BLaER1 treated with 17β-estradiol and CSF1 and Interleukin-3, amounts not matched to agents 10 nM and 100 nM (cell line): ENCODE measurements at regions not wholly inside any gene's neighbourhood (a gene's known extent, or its start where the extent isn't known, plus 50 kb on each side); places are given as distances from the start of the nearest gene placed in this dataset.

ENCODE experiments used
- H3K27ac ChIP-seq, 11 experiments: shearing (Covaris generic); formaldehyde crosslinking; 2 replicates each; pipeline ENCODE4 v1.8.1; 2022
- H3K27me3 ChIP-seq, 11 experiments: shearing (Covaris generic); formaldehyde crosslinking; 2 replicates each; pipeline ENCODE4 v1.8.1; 2022
- H3K36me3 ChIP-seq, 11 experiments: shearing (Covaris generic); formaldehyde crosslinking; 2 replicates each; pipeline ENCODE4 v1.8.1; 2022
- H3K4me1 ChIP-seq, 10 experiments: shearing (Covaris generic); formaldehyde crosslinking; 2 replicates each; pipeline ENCODE4 v1.8.1; 2022
- H3K4me2 ChIP-seq, 11 experiments: shearing (Covaris generic); formaldehyde crosslinking; 2 replicates each; pipeline ENCODE4 v1.8.1; 2022
- H3K4me3 ChIP-seq, 10 experiments: shearing (Covaris generic); formaldehyde crosslinking; 2 replicates each; pipeline ENCODE4 v1.8.1; 2022
- H3K9ac ChIP-seq, 11 experiments: shearing (Covaris generic); formaldehyde crosslinking; 2 replicates each; pipeline ENCODE4 v1.8.1; 2022
- H3K9me3 ChIP-seq, 11 experiments: shearing (Covaris generic); formaldehyde crosslinking; replicated peaks in 1 of 11; 2 replicates each; pipeline ENCODE4 v1.8.1; 2022
- H4K20me1 ChIP-seq, 11 experiments: shearing (Covaris generic); formaldehyde crosslinking; 2 replicates each; pipeline ENCODE4 v1.8.1; 2022
- Cebpa-rat ChIP-seq, 11 experiments: shearing (Covaris generic); IDR thresholded peaks; 2 replicates each; pipeline ENCODE4 v1.8.1; 2022

- H3K4me2 ChIP-seq, result peak overlapping the region in 3 of 11 experiments; percentile 51 to 90 (median 86); a peak in 5 of 22 replicates
Observed at GRCh38 chr5:115458003-115458409, 86.6 kb downstream of the FEM1C start.

GRCh38 chr5:115457571-115457970, 87.0 kb downstream of the FEM1C start:
- H3K9me3 ChIP-seq, result no peaks in the 10 kb centered on the region
- no peak overlapping the region for H3K9ac ChIP-seq
- H3K4me2 ChIP-seq, result peak overlapping the region in 3 of 11 experiments; percentile 51 to 90 (median 86); a peak in 5 of 22 replicates
- no peak for TF ChIP-seq Cebpa-rat (IDR thresholded peaks at IDR 0.05)
- peak overlapping the region in 3 of 11 experiments; percentile 5 to 87 (median 78); a peak in 1 of 22 replicates for H3K27ac ChIP-seq
- H3K4me1 ChIP-seq, result peaks cover 0 to 100% (median 0%) of the 10 kb centered on the region in 10 experiments; a peak in 6 of 20 replicates
- no peak overlapping the region for H3K4me3 ChIP-seq
- H3K36me3 ChIP-seq, result no peaks in the 10 kb centered on the region
- no peaks in the 10 kb centered on the region for H4K20me1 ChIP-seq
- no peaks in the 10 kb centered on the region for H3K27me3 ChIP-seq

More at GRCh38 chr5:115458003-115458409, 86.6 kb downstream of the FEM1C start:
- Histone ChIP-seq H3K9ac (no peak overlapping the region), H4K20me1 (no peaks in the 10 kb centered on the region), H3K27me3 (no peaks in the 10 kb centered on the region), H3K4me1 (peaks cover 0 to 100% (median 0%) of the 10 kb centered on the region in 10 experiments; a peak in 6 of 20 replicates), H3K27ac (peak overlapping the region in 3 of 11 experiments; percentile 21 to 87 (median 78); a peak in 5 of 22 replicates), H3K9me3 (no peaks in the 10 kb centered on the region), H3K4me3 (no peak overlapping the region), H3K36me3 (no peaks in the 10 kb centered on the region)
- no peak for TF ChIP-seq Cebpa-rat (IDR thresholded peaks at IDR 0.05)

- H3K4me1 ChIP-seq, result peaks cover 0 to 100% (median 0%) of the 10 kb centered on the region in 10 experiments; a peak in 6 of 20 replicates
- H3K4me3 ChIP-seq, result no peak overlapping the region
- H3K4me2 ChIP-seq, result peak overlapping the region in 2 of 11 experiments; percentile 86 to 90; a peak in 4 of 22 replicates
- no peaks in the 10 kb centered on the region for H3K27me3 ChIP-seq
- no peaks in the 10 kb centered on the region for H3K9me3 ChIP-seq
- no peaks in the 10 kb centered on the region for H3K36me3 ChIP-seq
- no peak overlapping the region for H3K9ac ChIP-seq
- peak overlapping the region in 1 of 11 experiments; percentile 5; a peak in 1 of 22 replicates for H3K27ac ChIP-seq
- no peaks in the 10 kb centered on the region for H4K20me1 ChIP-seq
- no peak for TF ChIP-seq Cebpa-rat (IDR thresholded peaks at IDR 0.05)
Observed at GRCh38 chr5:115456539-115457040, 88.0 kb downstream of the FEM1C start.

GRCh38 chr5:115456056-115456455, 88.5 kb downstream of the FEM1C start:
- Histone ChIP-seq H3K9ac (no peak overlapping the region), H3K27me3 (no peaks in the 10 kb centered on the region), H3K27ac (peak overlapping the region in 2 of 11 experiments; percentile 46 to 52; a peak in 3 of 22 replicates), H3K4me2 (peak overlapping the region in 3 of 11 experiments; percentile 34 to 90 (median 86); a peak in 5 of 22 replicates), H3K4me1 (peaks cover 0 to 100% (median 0%) of the 10 kb centered on the region in 10 experiments; a peak in 6 of 20 replicates), H3K9me3 (no peaks in the 10 kb centered on the region), H4K20me1 (no peaks in the 10 kb centered on the region), H3K4me3 (no peak overlapping the region), H3K36me3 (no peaks in the 10 kb centered on the region)
- TF ChIP-seq Cebpa-rat (IDR thresholded peaks at IDR 0.05), result no peak

GRCh38 chr5:115455301-115455707, 89.3 kb downstream of the FEM1C start:
- Histone ChIP-seq H3K27me3 (no peaks in the 10 kb centered on the region), H4K20me1 (no peaks in the 10 kb centered on the region), H3K4me1 (peaks cover 0 to 100% (median 0%) of the 10 kb centered on the region in 10 experiments; a peak in 7 of 20 replicates), H3K9ac (no peak overlapping the region), H3K4me3 (no peak overlapping the region), H3K27ac (peak overlapping the region in 3 of 11 experiments; percentile 38 to 52 (median 46); a peak in 5 of 22 replicates), H3K4me2 (peak overlapping the region in 3 of 11 experiments; percentile 34 to 90 (median 86); a peak in 6 of 22 replicates), H3K9me3 (no peaks in the 10 kb centered on the region), H3K36me3 (no peaks in the 10 kb centered on the region)
- no peak for TF ChIP-seq Cebpa-rat (IDR thresholded peaks at IDR 0.05)

GRCh38 chr5:115453391-115454095, 91.0 kb downstream of the FEM1C start:
- H3K36me3 ChIP-seq, result no peaks in the 10 kb centered on the region
- no peaks in the 10 kb centered on the region for H4K20me1 ChIP-seq
- no peaks in the 10 kb centered on the region for H3K27me3 ChIP-seq
- peak overlapping the region in 2 of 11 experiments; percentile 86 to 90; a peak in 4 of 22 replicates for H3K4me2 ChIP-seq
- no peaks in the 10 kb centered on the region for H3K9me3 ChIP-seq
- 0 out of 22 replicates have a peak overlapping the region, but pooled peaks of 1 of the 11 experiments have one; percentile 25 for H3K27ac ChIP-seq
- peaks cover 0 to 100% (median 8%) of the 10 kb centered on the region in 10 experiments; a peak in 15 of 20 replicates for H3K4me1 ChIP-seq
- no peak overlapping the region for H3K9ac ChIP-seq
- no peak for TF ChIP-seq Cebpa-rat (IDR thresholded peaks at IDR 0.05)
- H3K4me3 ChIP-seq, result no peak overlapping the region

GRCh38 chr5:115452536-115453235, 91.9 kb downstream of the FEM1C start:
- Histone ChIP-seq H3K4me2 (peak overlapping the region in 3 of 11 experiments; percentile 63 to 90 (median 86); a peak in 5 of 22 replicates), H4K20me1 (no peaks in the 10 kb centered on the region), H3K4me3 (no peak overlapping the region), H3K36me3 (no peaks in the 10 kb centered on the region), H3K27me3 (no peaks in the 10 kb centered on the region), H3K9ac (no peak overlapping the region), H3K4me1 (peaks cover 0 to 98% (median 8%) of the 10 kb centered on the region in 10 experiments; a peak in 15 of 20 replicates), H3K27ac (peak overlapping the region in 3 of 11 experiments; percentile 89 to 98 (median 98); a peak in 6 of 22 replicates), H3K9me3 (0 out of 22 replicates have a peak, but pooled peaks cover 0 to under 1% (median 0%) of the 10 kb centered on the region in 11 experiments)
- no peak for TF ChIP-seq Cebpa-rat (IDR thresholded peaks at IDR 0.05)

- peak overlapping the region in 3 of 11 experiments; percentile 89 to 98 (median 98); a peak in 6 of 22 replicates for H3K27ac ChIP-seq
- no peaks in the 10 kb centered on the region for H3K36me3 ChIP-seq
- 0 out of 22 replicates have a peak, but pooled peaks cover 0 to 6% (median 0%) of the 10 kb centered on the region in 11 experiments for H3K9me3 ChIP-seq
- peak overlapping the region in 3 of 11 experiments; percentile 63 to 90 (median 86); a peak in 6 of 22 replicates for H3K4me2 ChIP-seq
- H3K27me3 ChIP-seq, result no peaks in the 10 kb centered on the region
- TF ChIP-seq Cebpa-rat (IDR thresholded peaks at IDR 0.05), result no peak
- peaks cover 0 to 92% (median 8%) of the 10 kb centered on the region in 10 experiments; a peak in 15 of 20 replicates for H3K4me1 ChIP-seq
- no peaks in the 10 kb centered on the region for H4K20me1 ChIP-seq
- peak overlapping the region in 2 of 11 experiments; percentile 75 to 84; a peak in 3 of 22 replicates for H3K9ac ChIP-seq
- no peak overlapping the region for H3K4me3 ChIP-seq
Observed at GRCh38 chr5:115452083-115452482, 92.5 kb downstream of the FEM1C start.
